Spleen (tissue), 11 donors: ENCODE measurements at regions not wholly inside any gene's neighbourhood (a gene's known extent, or its start where the extent isn't known, plus 50 kb on each side); places are given as distances from the start of the nearest gene placed in this dataset.

Experiments used
- DNase-seq: peaks from one replicate; pipeline ENCODE4 v3.0.0-alpha.2; 2020
- H3K27ac ChIP-seq, 8 donors: fragments of 200-600 bp; sonication (generic) in 7 of 8; 1 replicate in 4 of 8; 2 replicates in 4 of 8; pipeline versions ENCODE4 v1.5.0 to v1.8.0; 2016 to 2021; ENCODE audit warnings: inconsistent platforms in 4 of 8, mild to moderate bottlenecking in 4 of 8, moderate library complexity in 1 of 8
- H3K27me3 ChIP-seq, 7 donors: fragments of 200-600 bp; sonication (generic) in 6 of 7; replicated peaks in 1 of 7; 1 replicate in 4 of 7; 2 replicates in 3 of 7; pipeline versions ENCODE4 v1.5.0 to v1.8.0; 2016 to 2021; ENCODE audit warnings: inconsistent platforms in 3 of 7, mild to moderate bottlenecking in 1 of 7
- H3K36me3 ChIP-seq, 6 donors: fragments of 200-600 bp; sonication (generic) in 5 of 6; 1 replicate in 4 of 6; 2 replicates in 2 of 6; pipeline versions ENCODE4 v1.5.0 to v1.8.0; 2016 to 2021; ENCODE audit warnings: inconsistent platforms in 2 of 6
- H3K4me1 ChIP-seq, 6 donors: fragments of 200-600 bp; sonication (generic) in 5 of 6; 1 replicate in 3 of 6; 2 replicates in 3 of 6; pipeline versions ENCODE4 v1.5.0 to v1.8.0; 2016 to 2021; ENCODE audit warnings: inconsistent platforms in 3 of 6
- H3K4me3 ChIP-seq, 8 donors: fragments of 200-600 bp; sonication (generic) in 7 of 8; 1 replicate in 4 of 8; 2 replicates in 4 of 8; pipeline versions ENCODE4 v1.5.0 to v1.8.0; 2016 to 2021; ENCODE audit warnings: inconsistent platforms in 4 of 8, mild to moderate bottlenecking in 4 of 8, moderate library complexity in 2 of 8
- H3K9me3 ChIP-seq, 8 donors: fragments of 200-600 bp; sonication (generic) in 7 of 8; 1 replicate in 4 of 8; 2 replicates in 4 of 8; pipeline versions ENCODE4 v1.5.0 to v1.8.0; 2016 to 2021; ENCODE audit warnings: inconsistent platforms in 4 of 8
- POLR2A ChIP-seq, 3 donors: fragments of 450-650 bp; IDR thresholded peaks; one replicate each; pipeline ENCODE4 v1.5.1; 2017; ENCODE audit warnings: antibody characterized with exemption in 3 of 3, mild to moderate bottlenecking in 1 of 3
- POLR2AphosphoS5 ChIP-seq, 3 donors: sonication (generic); formaldehyde crosslinking; IDR thresholded peaks; one replicate each; pipeline ENCODE4 v1.5.1; 2017; ENCODE audit warnings: antibody characterized with exemption in 3 of 3
- WGBS, 5 donors: extraction: QIAGEN DNeasy Blood & Tissue Kit in 3 of 5; methylation state at CpG; one replicate each; pipeline versions ENCODE4 v1.1.5 to v1.1.7; 2013 to 2018; 5-methylcytosine and 5-hydroxymethylcytosine counted together
- intact Hi-C: fragments of 100-400 bp; cut with DNase I; formaldehyde crosslinking; loops from one replicate; pipeline ENCODE4 v1.15.0; 2023; ENCODE audit warnings: low total_unique reads
- TF ChIP-seq, protein P1 (sequence below), 11 experiments: fragments of 200-600 bp in 7 of 11; fragments of 450-650 bp in 4 of 11; sonication (generic) in 4 of 11; IDR thresholded peaks in 8 of 11; conservative IDR thresholded peaks in 3 of 11; 1 replicate in 7 of 11; 2 replicates in 4 of 11; pipeline versions ENCODE4 v1.4.0 to v1.8.0; 2016 to 2021; ENCODE audit warnings: antibody characterized with exemption in 11 of 11, inconsistent platforms in 4 of 11, mild to moderate bottlenecking in 1 of 11
- donor health status: healthy with polysubstance abuse.
- donor health status: DM: no; HTN: no; CAD: no; lungs with moderate emphysema.
- donor health status: DM: no; HTN: no; CAD: no.
- donor health status: Bipolar disorder and iron deficiency.
- donor health status: healthy.
- donor health status: DM: no; HTN: no; CAD: no.
- donor health status: DM: yes; HTN: yes; CAD: no.

DNA sequence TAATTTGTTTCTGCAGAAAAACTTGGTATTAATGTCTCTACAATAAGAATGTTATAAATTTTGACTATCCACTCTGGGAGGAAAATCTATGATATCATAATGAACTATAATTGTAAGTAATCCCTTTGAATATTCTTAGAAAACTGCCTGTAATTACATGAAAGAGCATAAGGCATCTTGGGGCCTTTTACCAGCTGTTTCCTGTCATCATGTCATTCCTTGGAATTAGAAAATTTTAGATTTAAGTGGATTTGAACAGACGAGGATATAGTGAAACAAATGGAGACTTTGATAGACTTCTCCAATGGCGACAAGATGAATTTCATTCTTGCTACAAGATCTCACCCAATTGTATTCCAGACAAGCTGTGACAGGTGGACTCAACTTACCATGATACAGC, 423.4 kb upstream of the FLRT2 start:
- no peak for DNase-seq
- Histone ChIP-seq H3K4me3 (no peak overlapping the region), H3K36me3 (no peaks in the 10 kb centered on the region), H3K27ac (no peak overlapping the region), H3K27me3 (no peaks in the 10 kb centered on the region), H3K4me1 (no peaks in the 10 kb centered on the region), H3K9me3 (peaks cover 0 to 22% (median 4%) of the 10 kb centered on the region in 8 donors)
- intact Hi-C loops = no loop called here
- TF ChIP-seq POLR2A (IDR thresholded peaks at IDR 0.05) (no peak), POLR2AphosphoS5 (IDR thresholded peaks at IDR 0.05) (no peak)
- TF ChIP-seq, protein P1, sequence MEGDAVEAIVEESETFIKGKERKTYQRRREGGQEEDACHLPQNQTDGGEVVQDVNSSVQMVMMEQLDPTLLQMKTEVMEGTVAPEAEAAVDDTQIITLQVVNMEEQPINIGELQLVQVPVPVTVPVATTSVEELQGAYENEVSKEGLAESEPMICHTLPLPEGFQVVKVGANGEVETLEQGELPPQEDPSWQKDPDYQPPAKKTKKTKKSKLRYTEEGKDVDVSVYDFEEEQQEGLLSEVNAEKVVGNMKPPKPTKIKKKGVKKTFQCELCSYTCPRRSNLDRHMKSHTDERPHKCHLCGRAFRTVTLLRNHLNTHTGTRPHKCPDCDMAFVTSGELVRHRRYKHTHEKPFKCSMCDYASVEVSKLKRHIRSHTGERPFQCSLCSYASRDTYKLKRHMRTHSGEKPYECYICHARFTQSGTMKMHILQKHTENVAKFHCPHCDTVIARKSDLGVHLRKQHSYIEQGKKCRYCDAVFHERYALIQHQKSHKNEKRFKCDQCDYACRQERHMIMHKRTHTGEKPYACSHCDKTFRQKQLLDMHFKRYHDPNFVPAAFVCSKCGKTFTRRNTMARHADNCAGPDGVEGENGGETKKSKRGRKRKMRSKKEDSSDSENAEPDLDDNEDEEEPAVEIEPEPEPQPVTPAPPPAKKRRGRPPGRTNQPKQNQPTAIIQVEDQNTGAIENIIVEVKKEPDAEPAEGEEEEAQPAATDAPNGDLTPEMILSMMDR (IDR thresholded peaks at IDR 0.05 in 8 of 11, conservative IDR thresholded peaks at IDR 0.05 in 3 of 11) = no peak
- 75 to 84% (median 83%) methylated on average over 2 of the region's 2 CpGs for WGBS, 5 donors

DNA sequence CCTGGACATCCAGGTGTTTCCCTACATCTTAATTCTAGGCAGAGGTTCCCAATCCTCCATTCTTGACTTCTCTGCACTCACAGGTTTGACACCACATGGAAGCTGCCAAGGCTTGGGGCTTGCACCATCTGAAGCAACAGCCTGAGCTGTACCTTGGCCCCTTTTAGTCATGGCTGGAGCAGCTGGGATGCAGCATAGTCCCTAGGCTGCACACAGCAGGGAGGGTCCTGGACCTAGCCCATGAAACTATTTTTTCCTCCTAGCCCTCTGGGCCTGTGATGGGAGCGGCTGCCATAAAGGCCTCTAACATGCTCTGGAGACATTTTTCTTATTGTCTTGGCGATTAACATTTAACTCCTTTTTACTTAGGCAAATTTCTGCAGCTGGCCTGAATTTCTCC, 417.2 kb upstream of the FLRT2 start:
- 71 to 90% (median 80%) methylated on average over 2 of the region's 2 CpGs for WGBS, 5 donors
- intact Hi-C loops = no loop called here
- no peaks in the 10 kb centered on the region for H3K27me3 ChIP-seq

DNA sequence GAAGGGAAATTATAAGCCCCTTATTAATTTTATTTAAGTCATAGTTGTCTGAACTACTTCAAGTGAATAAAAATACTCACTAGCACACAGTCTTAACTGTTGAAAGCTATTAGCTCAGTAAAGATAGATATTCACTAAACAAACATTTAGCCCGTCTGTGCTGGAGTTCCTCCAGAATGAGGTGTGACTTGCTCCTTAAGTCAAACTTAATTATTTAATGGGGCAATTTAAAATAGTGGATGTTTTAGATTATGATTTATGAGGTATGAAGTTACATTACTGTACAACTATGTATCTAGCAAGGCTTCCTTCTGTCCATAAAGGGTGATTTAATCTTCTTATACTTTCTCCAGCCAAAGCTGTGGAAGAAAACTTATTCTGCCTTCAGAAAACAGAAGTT, 414.0 kb upstream of the FLRT2 start:
- Histone ChIP-seq H3K36me3 (no peaks in the 10 kb centered on the region), H3K4me3 (no peak overlapping the region), H3K27ac (no peak overlapping the region), H3K9me3 (peaks cover 0 to 33% (median 22%) of the 10 kb centered on the region in 8 donors), H3K27me3 (no peaks in the 10 kb centered on the region), H3K4me1 (no peaks in the 10 kb centered on the region)
- DNase-seq = no peak
- WGBS, 5 donors = 61 to 82% (median 77%) methylated on average over 1 of the region's 1 CpG
- TF ChIP-seq, protein P1 (IDR thresholded peaks at IDR 0.05 in 8 of 11, conservative IDR thresholded peaks at IDR 0.05 in 3 of 11) = no peak
- TF ChIP-seq POLR2AphosphoS5 (IDR thresholded peaks at IDR 0.05) = no peak
- TF ChIP-seq POLR2A (IDR thresholded peaks at IDR 0.05) = no peak
- intact Hi-C loops = no loop called here

More for the DNA sequence above, 417.2 kb upstream of the FLRT2 start:
- no peaks in the 10 kb centered on the region for H3K4me1 ChIP-seq
- TF ChIP-seq, protein P1 (IDR thresholded peaks at IDR 0.05 in 8 of 11, conservative IDR thresholded peaks at IDR 0.05 in 3 of 11) = no peak
- TF ChIP-seq POLR2A (IDR thresholded peaks at IDR 0.05) (no peak), POLR2AphosphoS5 (IDR thresholded peaks at IDR 0.05) (no peak)
- no peak overlapping the region for H3K4me3 ChIP-seq
- no peak for DNase-seq
- peaks cover 0 to 42% (median 22%) of the 10 kb centered on the region in 8 donors for H3K9me3 ChIP-seq
- no peak overlapping the region for H3K27ac ChIP-seq
- no peaks in the 10 kb centered on the region for H3K36me3 ChIP-seq

DNA sequence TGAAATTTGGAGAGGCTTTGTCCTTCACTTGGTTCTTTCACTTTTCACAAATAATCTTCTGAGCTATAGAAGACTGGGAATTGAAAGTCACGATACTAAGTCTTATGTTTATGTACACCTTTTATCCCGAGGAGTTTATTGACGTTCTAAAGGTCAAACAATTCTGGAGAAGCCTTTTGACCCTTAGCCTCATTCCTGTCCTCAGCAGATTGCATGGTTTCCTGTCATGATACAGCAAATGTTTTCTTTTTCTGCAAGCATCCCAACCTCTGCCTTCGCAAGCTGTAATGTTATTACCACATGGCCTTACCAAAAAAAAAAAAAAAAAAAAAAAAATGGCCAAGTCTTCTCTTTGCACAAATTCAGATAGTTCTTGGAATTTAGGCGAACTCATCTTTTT, 411.7 kb upstream of the FLRT2 start:
- TF ChIP-seq, protein P1 (IDR thresholded peaks at IDR 0.05 in 8 of 11, conservative IDR thresholded peaks at IDR 0.05 in 3 of 11) = no peak
- no peak for TF ChIP-seq POLR2AphosphoS5 (IDR thresholded peaks at IDR 0.05)
- no peak for TF ChIP-seq POLR2A (IDR thresholded peaks at IDR 0.05)
- 41 to 68% (median 57%) methylated on average over 5 of the region's 5 CpGs for WGBS, 5 donors
- H3K27me3 ChIP-seq = no peaks in the 10 kb centered on the region

More for the DNA sequence above, 411.7 kb upstream of the FLRT2 start:
- Histone ChIP-seq H3K27ac (no peak overlapping the region), H3K9me3 (peaks cover 0 to 15% (median 8%) of the 10 kb centered on the region in 8 donors), H3K4me1 (no peaks in the 10 kb centered on the region), H3K36me3 (no peaks in the 10 kb centered on the region), H3K4me3 (no peak overlapping the region)
- intact Hi-C loops = no loop called here
- DNase-seq = no peak
